Lung (tissue), 11 donors: ENCODE measurements at regions not wholly inside any gene's neighbourhood (a gene's known extent, or its start where the extent isn't known, plus 50 kb on each side); places are given as distances from the start of the nearest gene placed in this dataset.

Source experiments
- ATAC-seq: fragments of 200-7000 bp; cut with Tn5 transposase; one replicate; pipeline ENCODE4 v1.9.1; 2020; ENCODE audit warnings: moderate number of reproducible peaks; ENCODE audit not compliant: insufficient read depth, low FRiP score
- DNase-seq, 3 donors: peaks; one replicate each; pipeline ENCODE4 v3.0.0-alpha.2; 2013 to 2017
- H3K27ac ChIP-seq, 2 donors: one replicate each; pipeline ENCODE4 v1.5.1; 2013; ENCODE audit warnings: mild to moderate bottlenecking in 2 of 2, moderate library complexity in 2 of 2, control low read depth in 1 of 2, inconsistent platforms in 1 of 2, low read depth in 1 of 2, low read length in 1 of 2
- H3K27me3 ChIP-seq, 3 donors: one replicate each; pipeline ENCODE4 v1.5.1; 2013; ENCODE audit warnings: low read length in 2 of 3; ENCODE audit not compliant: control insufficient read depth in 3 of 3, insufficient read depth in 3 of 3
- H3K36me3 ChIP-seq, 4 donors: one replicate each; pipeline ENCODE4 v1.5.1; 2013; ENCODE audit warnings: low read length in 4 of 4, mild to moderate bottlenecking in 1 of 4, moderate library complexity in 1 of 4; ENCODE audit not compliant: control insufficient read depth in 4 of 4, insufficient read depth in 4 of 4
- H3K4me1 ChIP-seq, 5 donors: one replicate each; pipeline ENCODE4 v1.5.1; 2013; ENCODE audit warnings: low read length in 5 of 5, mild to moderate bottlenecking in 2 of 5, moderate library complexity in 1 of 5; ENCODE audit not compliant: control insufficient read depth in 5 of 5, insufficient read depth in 5 of 5
- H3K4me3 ChIP-seq: one replicate; pipeline ENCODE4 v1.5.1; 2013; ENCODE audit warnings: mild to moderate bottlenecking, control low read depth, moderate library complexity
- H3K9ac ChIP-seq, 2 donors: one replicate each; pipeline ENCODE4 v1.5.1; 2013; ENCODE audit warnings: low read length in 2 of 2, control low read depth in 1 of 2; ENCODE audit not compliant: insufficient read depth in 1 of 2
- H3K9me3 ChIP-seq, 4 donors: one replicate each; pipeline ENCODE4 v1.5.1; 2013; ENCODE audit warnings: low read length in 3 of 4, mild to moderate bottlenecking in 1 of 4, moderate library complexity in 1 of 4; ENCODE audit not compliant: control insufficient read depth in 4 of 4, insufficient read depth in 3 of 4
- WGBS, 2 donors: extraction: QIAGEN DNeasy Blood & Tissue Kit; methylation state at CpG; one replicate each; pipeline ENCODE4 v1.1.7; 2013; 5-methylcytosine and 5-hydroxymethylcytosine counted together
- TF ChIP-seq, protein P1 (sequence below): IDR thresholded peaks from 2 replicates; pipeline ENCODE4 v1.5.1; 2012; ENCODE audit warnings: mild to moderate bottlenecking; ENCODE audit errors: control extremely low read depth, extremely low read depth
- donor health status: control.
- donor health status: control.
- donor health status: Bipolar disorder and iron deficiency.
- donor health status: healthy.
- donor health status: DM: yes; HTN: yes; CAD: no.

DNA sequence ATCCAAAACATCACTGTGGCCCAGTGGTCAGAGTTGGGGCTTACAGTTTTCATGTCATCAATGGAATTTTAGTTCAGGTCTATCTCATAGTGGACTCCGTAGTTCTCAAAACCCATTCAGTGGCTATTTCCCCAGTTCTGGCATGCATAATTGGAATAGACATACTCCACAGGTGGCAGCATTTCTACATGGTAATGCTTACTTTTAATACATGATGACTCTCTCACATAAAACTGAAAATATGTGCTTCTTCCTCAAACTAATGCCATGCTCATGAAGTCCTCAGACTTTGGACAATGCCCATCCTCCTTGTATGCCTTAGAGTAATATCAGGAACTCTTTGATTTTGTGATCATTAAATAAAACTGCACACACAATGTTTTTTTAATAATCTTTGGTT is 857.4 kb upstream of the GOT2 start:
- H3K36me3 ChIP-seq, result no peaks in the 10 kb centered on the region
- ATAC-seq (no peak), DNase-seq (peak in 1 of 3 donors; percentile 13)
- H3K4me1 ChIP-seq, result no peaks in the 10 kb centered on the region
- no peak overlapping the region for H3K9ac ChIP-seq
- TF ChIP-seq, protein P1, sequence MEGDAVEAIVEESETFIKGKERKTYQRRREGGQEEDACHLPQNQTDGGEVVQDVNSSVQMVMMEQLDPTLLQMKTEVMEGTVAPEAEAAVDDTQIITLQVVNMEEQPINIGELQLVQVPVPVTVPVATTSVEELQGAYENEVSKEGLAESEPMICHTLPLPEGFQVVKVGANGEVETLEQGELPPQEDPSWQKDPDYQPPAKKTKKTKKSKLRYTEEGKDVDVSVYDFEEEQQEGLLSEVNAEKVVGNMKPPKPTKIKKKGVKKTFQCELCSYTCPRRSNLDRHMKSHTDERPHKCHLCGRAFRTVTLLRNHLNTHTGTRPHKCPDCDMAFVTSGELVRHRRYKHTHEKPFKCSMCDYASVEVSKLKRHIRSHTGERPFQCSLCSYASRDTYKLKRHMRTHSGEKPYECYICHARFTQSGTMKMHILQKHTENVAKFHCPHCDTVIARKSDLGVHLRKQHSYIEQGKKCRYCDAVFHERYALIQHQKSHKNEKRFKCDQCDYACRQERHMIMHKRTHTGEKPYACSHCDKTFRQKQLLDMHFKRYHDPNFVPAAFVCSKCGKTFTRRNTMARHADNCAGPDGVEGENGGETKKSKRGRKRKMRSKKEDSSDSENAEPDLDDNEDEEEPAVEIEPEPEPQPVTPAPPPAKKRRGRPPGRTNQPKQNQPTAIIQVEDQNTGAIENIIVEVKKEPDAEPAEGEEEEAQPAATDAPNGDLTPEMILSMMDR, result no peak
- H3K4me3 ChIP-seq, result no peak overlapping the region
- H3K9me3 ChIP-seq, result no peaks in the 10 kb centered on the region
- 87 to 89% methylated on average over 1 of the region's 1 CpG for WGBS, 2 donors
- H3K27me3 ChIP-seq, result no peaks in the 10 kb centered on the region
- no peak overlapping the region for H3K27ac ChIP-seq

GRCh38 chr16:59590845-59591244 is 856.7 kb upstream of the GOT2 start:
- Histone ChIP-seq H3K4me1 (no peaks in the 10 kb centered on the region), H3K27ac (no peak overlapping the region), H3K36me3 (no peaks in the 10 kb centered on the region), H3K9me3 (no peaks in the 10 kb centered on the region), H3K27me3 (no peaks in the 10 kb centered on the region), H3K9ac (no peak overlapping the region), H3K4me3 (no peak overlapping the region)
- TF ChIP-seq, protein P1, result no peak
- 89 to 90% methylated on average over 4 of the region's 4 CpGs for WGBS, 2 donors
- ATAC-seq, result no peak
- DNase-seq, result no peak

GRCh38 chr16:59586331-59586730 is 852.2 kb upstream of the GOT2 start:
- ATAC-seq, result no peak
- WGBS, 2 donors, result 76 to 77% methylated on average over 1 of the region's 1 CpG
- DNase-seq, result no peak

GRCh38 chr16:59574296-59574695 is 840.2 kb upstream of the GOT2 start:
- no peak overlapping the region for H3K9ac ChIP-seq
- no peaks in the 10 kb centered on the region for H3K27me3 ChIP-seq
- DNase-seq (no peak), ATAC-seq (no peak)
- 87 to 97% methylated on average over 1 of the region's 1 CpG for WGBS, 2 donors
- no peak overlapping the region for H3K4me3 ChIP-seq
- no peaks in the 10 kb centered on the region for H3K9me3 ChIP-seq
- H3K36me3 ChIP-seq, result no peaks in the 10 kb centered on the region
- TF ChIP-seq, protein P1, result no peak
- no peak overlapping the region for H3K27ac ChIP-seq
- no peaks in the 10 kb centered on the region for H3K4me1 ChIP-seq

More at GRCh38 chr16:59586331-59586730, 852.2 kb upstream of the GOT2 start:
- H3K4me3 ChIP-seq, result no peak overlapping the region
- TF ChIP-seq, protein P1, result no peak
- H3K4me1 ChIP-seq, result no peaks in the 10 kb centered on the region
- H3K9ac ChIP-seq, result no peak overlapping the region
- H3K27me3 ChIP-seq, result no peaks in the 10 kb centered on the region
- H3K36me3 ChIP-seq, result no peaks in the 10 kb centered on the region
- H3K9me3 ChIP-seq, result no peaks in the 10 kb centered on the region
- no peak overlapping the region for H3K27ac ChIP-seq
